ENCODE measurements at regions not wholly inside any gene's neighbourhood (a gene's known extent, or its start where the extent isn't known, plus 50 kb on each side); places are given as distances from the start of the nearest gene placed in this dataset.

DNA sequence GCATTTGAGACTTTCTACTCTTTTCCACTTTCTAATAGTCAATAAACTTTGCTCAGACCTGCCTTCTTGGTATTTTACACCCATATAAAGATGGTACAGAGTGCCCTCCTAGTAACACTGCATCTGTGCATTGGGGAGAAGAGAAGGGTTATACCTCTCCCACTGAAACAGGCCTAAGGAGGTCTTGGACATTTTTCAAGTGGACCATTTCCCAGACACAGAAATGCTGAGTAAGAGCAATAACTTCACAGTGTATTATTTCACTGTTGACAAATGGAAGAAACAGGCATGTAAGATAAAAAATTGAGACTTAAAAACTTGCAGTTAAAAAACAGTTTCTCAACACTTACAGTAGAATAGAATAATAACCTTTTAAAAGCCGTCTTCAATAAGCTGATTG lies 1224.0 kb upstream of the CDH18 start:
- no peak for DNase-seq (ENCODE audit: low read depth)

DNA sequence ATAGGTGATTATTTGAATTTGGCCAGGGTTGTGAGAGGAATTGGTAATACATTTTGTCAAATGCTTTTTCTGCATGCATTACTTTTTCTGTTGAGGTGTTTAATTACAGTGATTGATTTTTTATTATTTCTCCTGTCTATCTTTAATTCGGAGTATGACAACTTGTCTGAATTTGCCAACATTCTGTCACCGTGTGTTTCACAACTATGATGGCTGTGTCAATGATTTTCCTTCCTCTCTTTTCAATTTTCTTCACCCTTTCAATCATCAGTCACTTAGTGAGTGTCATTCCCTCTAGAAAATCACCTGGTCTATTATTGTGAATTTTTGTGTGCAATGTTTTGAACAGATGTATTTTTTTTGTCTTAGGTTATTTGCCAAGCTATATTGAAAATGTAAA lies 1221.4 kb upstream of the CDH18 start:
- H3K4me3 ChIP-seq (ENCODE audit: low read depth, low read length) = no peak overlapping the region
- TF ChIP-seq MYC (IDR thresholded peaks at IDR 0.05; ENCODE audit: low read depth, low read length) = no peak
- TF ChIP-seq, protein P1, sequence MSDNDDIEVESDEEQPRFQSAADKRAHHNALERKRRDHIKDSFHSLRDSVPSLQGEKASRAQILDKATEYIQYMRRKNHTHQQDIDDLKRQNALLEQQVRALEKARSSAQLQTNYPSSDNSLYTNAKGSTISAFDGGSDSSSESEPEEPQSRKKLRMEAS (IDR thresholded peaks at IDR 0.05; ENCODE audit: low read depth, low read length) = no peak
- TF ChIP-seq POLR2A (IDR thresholded peaks at IDR 0.05; ENCODE audit: extremely low read depth, insufficient read length) = no peak
- TF ChIP-seq, protein P2, sequence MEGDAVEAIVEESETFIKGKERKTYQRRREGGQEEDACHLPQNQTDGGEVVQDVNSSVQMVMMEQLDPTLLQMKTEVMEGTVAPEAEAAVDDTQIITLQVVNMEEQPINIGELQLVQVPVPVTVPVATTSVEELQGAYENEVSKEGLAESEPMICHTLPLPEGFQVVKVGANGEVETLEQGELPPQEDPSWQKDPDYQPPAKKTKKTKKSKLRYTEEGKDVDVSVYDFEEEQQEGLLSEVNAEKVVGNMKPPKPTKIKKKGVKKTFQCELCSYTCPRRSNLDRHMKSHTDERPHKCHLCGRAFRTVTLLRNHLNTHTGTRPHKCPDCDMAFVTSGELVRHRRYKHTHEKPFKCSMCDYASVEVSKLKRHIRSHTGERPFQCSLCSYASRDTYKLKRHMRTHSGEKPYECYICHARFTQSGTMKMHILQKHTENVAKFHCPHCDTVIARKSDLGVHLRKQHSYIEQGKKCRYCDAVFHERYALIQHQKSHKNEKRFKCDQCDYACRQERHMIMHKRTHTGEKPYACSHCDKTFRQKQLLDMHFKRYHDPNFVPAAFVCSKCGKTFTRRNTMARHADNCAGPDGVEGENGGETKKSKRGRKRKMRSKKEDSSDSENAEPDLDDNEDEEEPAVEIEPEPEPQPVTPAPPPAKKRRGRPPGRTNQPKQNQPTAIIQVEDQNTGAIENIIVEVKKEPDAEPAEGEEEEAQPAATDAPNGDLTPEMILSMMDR (IDR thresholded peaks at IDR 0.05; ENCODE audit: low read depth, low read length) = no peak
- DNase-seq (ENCODE audit: low read depth) = no peak

More for the DNA sequence above, 1224.0 kb upstream of the CDH18 start:
- TF ChIP-seq, protein P1 (IDR thresholded peaks at IDR 0.05; ENCODE audit: low read depth, low read length) = no peak
- TF ChIP-seq MYC (IDR thresholded peaks at IDR 0.05; ENCODE audit: low read depth, low read length) (no peak), POLR2A (IDR thresholded peaks at IDR 0.05; ENCODE audit: extremely low read depth, insufficient read length) (no peak)
- TF ChIP-seq, protein P2 (IDR thresholded peaks at IDR 0.05; ENCODE audit: low read depth, low read length) = no peak
- H3K4me3 ChIP-seq (ENCODE audit: low read depth, low read length) = no peak overlapping the region

DNA sequence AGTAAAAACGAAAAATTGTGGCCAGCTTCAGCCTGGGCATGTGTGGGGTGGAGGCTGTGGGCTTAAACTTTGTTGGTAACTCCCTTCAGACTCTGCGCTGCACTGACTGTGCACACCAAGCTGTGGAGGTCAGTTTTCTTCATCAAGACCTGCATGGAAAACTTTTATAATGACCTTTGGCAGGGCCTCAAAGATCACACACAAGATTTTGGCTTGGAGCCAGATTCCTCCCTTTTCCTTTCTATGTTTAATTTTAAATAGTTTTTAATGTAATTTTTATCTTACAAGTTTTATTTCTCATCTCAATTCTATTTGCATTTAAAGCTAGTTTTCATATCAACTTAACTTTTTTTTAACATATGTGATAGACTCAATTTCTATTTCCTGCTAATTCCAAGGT lies 1211.1 kb upstream of the CDH18 start:
- TF ChIP-seq MYC (IDR thresholded peaks at IDR 0.05; ENCODE audit: low read depth, low read length) = no peak
- TF ChIP-seq, protein P1 (IDR thresholded peaks at IDR 0.05; ENCODE audit: low read depth, low read length) = no peak
- no peak for TF ChIP-seq POLR2A (IDR thresholded peaks at IDR 0.05; ENCODE audit: extremely low read depth, insufficient read length)
- DNase-seq (ENCODE audit: low read depth) = no peak
- H3K4me3 ChIP-seq (ENCODE audit: low read depth, low read length) = no peak overlapping the region

DNA sequence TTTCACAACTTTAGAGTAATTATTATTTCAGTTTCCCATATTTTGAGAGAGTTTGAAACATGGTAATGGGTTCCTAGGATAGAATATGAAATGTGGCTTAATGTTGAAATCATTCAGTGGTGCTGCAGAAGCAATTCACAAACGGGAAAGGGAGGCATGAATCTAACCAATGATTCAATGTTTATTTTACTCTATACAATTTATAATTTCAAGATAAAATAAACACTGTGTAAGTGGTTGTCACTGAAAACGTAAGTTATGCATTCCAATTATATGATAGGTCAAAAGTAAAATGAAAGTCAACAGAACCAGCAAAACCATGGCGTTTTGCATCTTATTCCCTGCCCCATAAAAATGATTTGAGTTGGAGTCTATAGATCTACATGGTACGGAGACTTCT lies 1207.1 kb upstream of the CDH18 start:
- no peak for TF ChIP-seq POLR2A (IDR thresholded peaks at IDR 0.05; ENCODE audit: extremely low read depth, insufficient read length)
- TF ChIP-seq MYC (IDR thresholded peaks at IDR 0.05; ENCODE audit: low read depth, low read length) = no peak
- TF ChIP-seq, protein P2 (IDR thresholded peaks at IDR 0.05; ENCODE audit: low read depth, low read length) = no peak
- TF ChIP-seq, protein P1 (IDR thresholded peaks at IDR 0.05; ENCODE audit: low read depth, low read length) = no peak
- DNase-seq (ENCODE audit: low read depth) = no peak
- no peak overlapping the region for H3K4me3 ChIP-seq (ENCODE audit: low read depth, low read length)

DNA sequence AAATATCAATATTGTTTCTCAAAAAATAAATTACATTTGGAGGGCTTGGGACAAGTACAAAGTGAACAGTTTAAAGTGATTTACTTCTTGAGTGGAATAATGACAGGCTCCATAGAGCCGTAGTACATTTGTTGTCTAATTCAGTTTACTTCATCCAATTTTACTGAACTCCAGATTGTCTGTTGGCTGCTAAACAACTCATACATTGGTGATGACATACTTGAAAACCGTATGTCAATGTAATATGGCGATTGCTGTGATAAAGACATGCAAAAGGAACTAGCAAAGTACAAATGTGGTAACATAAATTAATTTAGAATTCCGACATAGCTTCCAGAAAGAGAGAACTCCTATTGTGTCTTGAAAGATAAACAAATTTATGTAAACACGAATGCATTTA lies 1197.5 kb upstream of the CDH18 start:
- H3K4me3 ChIP-seq (ENCODE audit: low read depth, low read length) = no peak overlapping the region
- TF ChIP-seq MYC (IDR thresholded peaks at IDR 0.05; ENCODE audit: low read depth, low read length) = no peak
- TF ChIP-seq POLR2A (IDR thresholded peaks at IDR 0.05; ENCODE audit: extremely low read depth, insufficient read length) = no peak
- TF ChIP-seq, protein P1 (IDR thresholded peaks at IDR 0.05; ENCODE audit: low read depth, low read length) = no peak
- TF ChIP-seq, protein P2 (IDR thresholded peaks at IDR 0.05; ENCODE audit: low read depth, low read length) = no peak
- no peak for DNase-seq (ENCODE audit: low read depth)

DNA sequence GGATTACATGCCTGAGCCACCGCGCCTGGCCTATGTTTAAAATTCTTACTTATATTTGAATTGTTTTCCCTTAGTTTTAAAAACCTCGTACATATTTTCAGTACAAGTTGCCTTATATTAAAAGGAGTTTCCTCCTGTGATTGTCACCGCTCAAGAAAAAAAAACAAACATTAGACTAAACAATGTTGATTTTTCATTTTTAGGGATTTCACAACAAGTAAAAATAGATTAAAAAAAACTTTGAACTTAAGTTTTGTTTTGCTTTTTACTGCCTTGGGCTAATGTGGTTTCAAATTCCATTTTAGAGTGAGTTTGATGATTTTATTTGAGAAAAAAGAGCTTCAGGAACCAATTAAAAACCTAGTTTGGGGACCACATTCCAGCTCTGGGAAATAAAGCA lies 1196.6 kb upstream of the CDH18 start:
- TF ChIP-seq, protein P1 (IDR thresholded peaks at IDR 0.05; ENCODE audit: low read depth, low read length) = no peak
- TF ChIP-seq, protein P2 (IDR thresholded peaks at IDR 0.05; ENCODE audit: low read depth, low read length) = no peak
- no peak overlapping the region for H3K4me3 ChIP-seq (ENCODE audit: low read depth, low read length)
- DNase-seq (ENCODE audit: low read depth) = no peak
